Bronchial epithelial cell (primary cell): ENCODE measurements at regions not wholly inside any gene's neighbourhood (a gene's known extent, or its start where the extent isn't known, plus 50 kb on each side); places are given as distances from the start of the nearest gene placed in this dataset.

ENCODE experiments used
- DNase-seq: peaks from one replicate; pipeline ENCODE4 v3.0.0-alpha.2; 2010; ENCODE audit warnings: low read depth
- FAIRE-seq: peaks from 2 replicates; lab custom pipeline; 2011; peaks lifted over from hg19 to GRCh38; lab: Jason Lieb, UNC
- H3K27me3 ChIP-seq: 2 replicates; pipeline ENCODE4 v1.5.1; 2011; ENCODE audit warnings: low read length; ENCODE audit not compliant: control insufficient read depth, insufficient read depth
- H3K36me3 ChIP-seq: 2 replicates; pipeline ENCODE4 v1.5.1; 2011; ENCODE audit warnings: low read length; ENCODE audit not compliant: control insufficient read depth, insufficient read depth
- H3K4me3 ChIP-seq: 2 replicates; pipeline ENCODE4 v1.5.1; 2011; ENCODE audit warnings: mild to moderate bottlenecking, low read depth, low read length, control low read depth
- TF ChIP-seq, protein P1 (sequence below): IDR thresholded peaks from 2 replicates; pipeline ENCODE4 v1.5.1; 2011; ENCODE audit warnings: mild to moderate bottlenecking, moderate library complexity, low read length, control low read depth, inconsistent platforms; ENCODE audit not compliant: insufficient read depth, severe bottlenecking

DNA sequence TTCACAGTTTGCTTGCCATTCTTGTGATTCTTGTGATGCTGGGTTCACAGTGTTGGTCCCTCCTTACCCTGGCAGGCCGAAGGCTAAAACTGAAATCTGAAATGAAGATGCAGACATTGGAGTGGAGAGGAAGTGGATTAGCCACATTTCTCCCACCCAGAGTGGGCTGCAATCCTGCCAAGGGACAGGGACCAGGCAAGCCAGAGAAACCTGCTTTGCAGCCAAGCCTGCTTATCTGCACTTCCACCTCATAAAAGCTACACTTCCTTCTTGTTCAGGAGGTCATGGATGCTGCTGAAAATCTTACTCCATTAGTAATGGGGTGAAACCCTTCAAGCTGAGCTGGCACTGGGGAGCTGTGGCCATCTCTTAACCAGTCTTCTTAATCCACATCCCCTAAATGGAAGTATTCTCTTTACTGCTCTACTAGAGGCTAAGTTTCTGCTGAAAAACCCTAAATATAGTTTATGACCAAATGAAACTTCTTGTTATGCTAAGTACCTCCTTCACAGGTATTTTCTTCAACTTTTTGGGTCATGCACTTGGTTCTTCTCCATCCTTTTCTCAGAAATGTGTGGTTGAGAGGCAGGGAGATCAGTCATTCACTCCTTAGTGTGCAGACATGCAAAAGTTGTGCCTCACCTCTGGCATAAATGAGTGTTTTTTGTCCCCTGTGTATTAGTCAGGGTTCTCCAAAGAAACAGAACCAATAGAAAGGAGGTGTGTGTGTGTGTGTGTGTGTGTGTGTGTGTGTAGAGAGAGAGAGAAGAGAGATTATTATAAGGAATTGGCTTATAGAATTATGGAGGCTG lies 133.9 kb upstream of the BMAL1 start:
- H3K36me3 ChIP-seq, result no peaks in the 10 kb centered on the region
- FAIRE-seq (no peak), DNase-seq (peak; percentile 47)
- H3K4me3 ChIP-seq, result no peak overlapping the region
- TF ChIP-seq, protein P1, sequence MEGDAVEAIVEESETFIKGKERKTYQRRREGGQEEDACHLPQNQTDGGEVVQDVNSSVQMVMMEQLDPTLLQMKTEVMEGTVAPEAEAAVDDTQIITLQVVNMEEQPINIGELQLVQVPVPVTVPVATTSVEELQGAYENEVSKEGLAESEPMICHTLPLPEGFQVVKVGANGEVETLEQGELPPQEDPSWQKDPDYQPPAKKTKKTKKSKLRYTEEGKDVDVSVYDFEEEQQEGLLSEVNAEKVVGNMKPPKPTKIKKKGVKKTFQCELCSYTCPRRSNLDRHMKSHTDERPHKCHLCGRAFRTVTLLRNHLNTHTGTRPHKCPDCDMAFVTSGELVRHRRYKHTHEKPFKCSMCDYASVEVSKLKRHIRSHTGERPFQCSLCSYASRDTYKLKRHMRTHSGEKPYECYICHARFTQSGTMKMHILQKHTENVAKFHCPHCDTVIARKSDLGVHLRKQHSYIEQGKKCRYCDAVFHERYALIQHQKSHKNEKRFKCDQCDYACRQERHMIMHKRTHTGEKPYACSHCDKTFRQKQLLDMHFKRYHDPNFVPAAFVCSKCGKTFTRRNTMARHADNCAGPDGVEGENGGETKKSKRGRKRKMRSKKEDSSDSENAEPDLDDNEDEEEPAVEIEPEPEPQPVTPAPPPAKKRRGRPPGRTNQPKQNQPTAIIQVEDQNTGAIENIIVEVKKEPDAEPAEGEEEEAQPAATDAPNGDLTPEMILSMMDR, result no peak
- no peaks in the 10 kb centered on the region for H3K27me3 ChIP-seq

DNA sequence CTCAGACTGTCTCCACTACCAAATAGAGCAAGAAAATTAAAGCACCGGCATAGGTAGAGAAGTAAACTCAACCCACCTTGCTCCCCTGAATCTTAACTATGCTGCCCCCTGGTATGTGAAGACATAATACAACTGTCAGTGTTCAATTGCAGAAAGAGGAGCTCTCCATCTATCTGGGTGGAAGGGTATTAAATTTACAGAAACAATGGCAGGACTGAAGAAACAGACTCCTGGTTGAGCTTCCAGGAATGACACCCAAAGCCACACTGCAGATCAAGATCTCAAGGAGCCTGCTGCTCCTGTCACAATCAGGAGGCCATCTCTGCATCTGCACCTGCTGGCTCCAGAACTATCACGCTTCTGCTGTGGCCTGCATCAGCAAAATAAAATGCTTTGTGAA lies 132.1 kb upstream of the BMAL1 start:
- no peak for FAIRE-seq
- Histone ChIP-seq H3K36me3 (no peaks in the 10 kb centered on the region), H3K4me3 (no peak overlapping the region), H3K27me3 (no peaks in the 10 kb centered on the region)
- DNase-seq, result no peak
- TF ChIP-seq, protein P1, result no peak

DNA sequence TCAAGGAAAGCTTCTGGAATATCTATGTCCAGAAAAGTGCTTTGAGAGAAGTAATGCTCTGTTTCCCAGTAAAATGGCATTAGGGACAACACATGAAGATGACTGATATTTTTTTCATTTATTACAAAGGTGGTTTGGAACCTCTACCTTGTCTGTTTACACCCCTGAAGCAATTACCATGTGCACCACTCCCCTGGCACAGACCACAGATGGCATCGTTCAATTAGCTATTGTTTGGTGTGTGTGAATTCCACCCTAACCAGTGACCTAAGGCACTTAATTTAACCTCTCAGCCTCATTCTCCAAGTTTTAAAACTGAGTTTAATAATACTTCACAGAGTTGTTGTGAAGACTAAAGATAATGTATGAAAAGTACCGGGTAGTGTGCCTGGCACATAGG lies 127.6 kb upstream of the BMAL1 start:
- DNase-seq (no peak), FAIRE-seq (no peak)
- H3K4me3 ChIP-seq, result no peak overlapping the region
- H3K36me3 ChIP-seq, result no peaks in the 10 kb centered on the region
- no peaks in the 10 kb centered on the region for H3K27me3 ChIP-seq
- TF ChIP-seq, protein P1, result no peak

DNA sequence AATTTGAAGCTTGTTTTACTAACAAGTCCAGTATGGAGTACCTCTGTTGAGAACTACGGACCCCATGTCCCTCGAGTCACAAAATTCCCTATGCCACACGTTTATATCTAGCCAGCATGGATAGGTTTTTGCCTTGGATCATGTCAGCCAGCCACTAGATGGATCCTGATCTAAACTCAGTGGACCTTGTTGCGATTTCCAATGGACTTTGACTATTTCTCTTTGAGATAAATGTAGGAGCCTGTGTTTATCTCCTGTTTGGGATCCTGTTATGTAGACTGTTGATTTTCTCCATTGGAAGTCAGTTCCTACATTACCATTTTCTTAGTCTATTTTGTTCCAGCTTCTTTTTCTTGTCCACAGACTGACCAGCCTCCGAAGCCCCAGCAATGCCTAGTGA lies 127.1 kb upstream of the BMAL1 start:
- TF ChIP-seq, protein P1, result no peak
- no peak overlapping the region for H3K4me3 ChIP-seq
- H3K27me3 ChIP-seq, result no peaks in the 10 kb centered on the region
- no peak for FAIRE-seq
- H3K36me3 ChIP-seq, result no peaks in the 10 kb centered on the region
- no peak for DNase-seq

DNA sequence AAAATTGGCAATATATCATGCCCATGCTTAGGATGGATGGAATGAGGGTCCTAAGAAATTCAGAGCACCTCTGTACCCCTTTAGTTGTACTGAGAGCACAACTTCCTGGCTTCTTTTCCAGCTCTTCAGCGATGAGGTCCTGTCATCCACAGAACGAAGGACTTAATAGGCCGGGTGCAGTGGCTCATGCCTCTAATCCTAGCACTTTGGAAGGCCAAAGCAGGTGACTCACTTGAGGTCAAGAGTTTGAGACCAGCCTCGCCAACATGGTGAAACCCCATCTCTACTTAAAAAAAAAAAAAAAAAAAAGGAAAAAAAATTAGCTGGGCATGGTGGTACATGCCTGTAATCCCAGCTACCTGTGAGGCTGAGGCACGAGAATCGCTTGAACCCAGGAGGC lies 125.3 kb upstream of the BMAL1 start:
- Histone ChIP-seq H3K36me3 (no peaks in the 10 kb centered on the region), H3K4me3 (no peak overlapping the region), H3K27me3 (no peaks in the 10 kb centered on the region)
- DNase-seq (peak; percentile 54), FAIRE-seq (no peak)
- TF ChIP-seq, protein P1, result no peak
